Mononuclear cell (primary cell): ENCODE measurements at regions not wholly inside any gene's neighbourhood (a gene's known extent, or its start where the extent isn't known, plus 50 kb on each side); places are given as distances from the start of the nearest gene placed in this dataset.

ENCODE experiments used
- H3K27me3 ChIP-seq: 2 replicates; pipeline ENCODE4 v1.6.0; 2011; ENCODE audit warnings: low read length, control low read depth; ENCODE audit not compliant: insufficient read depth
- H3K4me1 ChIP-seq: 2 replicates; pipeline ENCODE4 v1.5.1; 2011; ENCODE audit warnings: mild to moderate bottlenecking, low read length, control low read depth; ENCODE audit not compliant: insufficient read depth
- H3K4me3 ChIP-seq: 2 replicates; pipeline ENCODE4 v1.5.1; 2011; ENCODE audit warnings: mild to moderate bottlenecking, low read length, moderate library complexity
- H3K9me3 ChIP-seq: 2 replicates; pipeline ENCODE4 v1.5.1; 2011; ENCODE audit warnings: low read depth, mild to moderate bottlenecking, control low read depth, low read length

GRCh38 chr5:159735749-159736660, 180.3 kb upstream of the ADRA1B start:
- Histone ChIP-seq H3K9me3 (no peaks in the 10 kb centered on the region), H3K4me1 (peaks cover 5% of the 10 kb centered on the region), H3K27me3 (peaks cover 21% of the 10 kb centered on the region), H3K4me3 (no peak overlapping the region)

- peaks cover 5% of the 10 kb centered on the region for H3K4me1 ChIP-seq
- no peak overlapping the region for H3K4me3 ChIP-seq
- H3K9me3 ChIP-seq: no peaks in the 10 kb centered on the region
- peaks cover 21% of the 10 kb centered on the region for H3K27me3 ChIP-seq
Observed at GRCh38 chr5:159736844-159737243, 179.4 kb upstream of the ADRA1B start.

GRCh38 chr5:159737263-159737662, 179.0 kb upstream of the ADRA1B start:
- no peak overlapping the region for H3K4me3 ChIP-seq
- peaks cover 3% of the 10 kb centered on the region for H3K4me1 ChIP-seq
- H3K9me3 ChIP-seq: no peaks in the 10 kb centered on the region
- peaks cover 21% of the 10 kb centered on the region for H3K27me3 ChIP-seq

GRCh38 chr5:159741829-159742322, 174.4 kb upstream of the ADRA1B start:
- Histone ChIP-seq H3K4me3 (no peak overlapping the region), H3K9me3 (no peaks in the 10 kb centered on the region), H3K27me3 (peaks cover 16% of the 10 kb centered on the region), H3K4me1 (no peaks in the 10 kb centered on the region)

GRCh38 chr5:159743234-159743633, 173.0 kb upstream of the ADRA1B start:
- peaks cover 13% of the 10 kb centered on the region for H3K27me3 ChIP-seq
- H3K4me3 ChIP-seq: no peak overlapping the region
- H3K9me3 ChIP-seq: no peaks in the 10 kb centered on the region
- H3K4me1 ChIP-seq: no peaks in the 10 kb centered on the region

GRCh38 chr5:159746707-159747106, 169.6 kb upstream of the ADRA1B start:
- no peaks in the 10 kb centered on the region for H3K27me3 ChIP-seq
- H3K9me3 ChIP-seq: no peaks in the 10 kb centered on the region
- H3K4me1 ChIP-seq: no peaks in the 10 kb centered on the region
- no peak overlapping the region for H3K4me3 ChIP-seq

GRCh38 chr5:159749146-159749545, 167.1 kb upstream of the ADRA1B start:
- H3K9me3 ChIP-seq: no peaks in the 10 kb centered on the region
- no peaks in the 10 kb centered on the region for H3K27me3 ChIP-seq
- H3K4me1 ChIP-seq: no peaks in the 10 kb centered on the region
- H3K4me3 ChIP-seq: no peak overlapping the region

- no peaks in the 10 kb centered on the region for H3K4me1 ChIP-seq
- no peak overlapping the region for H3K4me3 ChIP-seq
Observed at GRCh38 chr5:159750226-159750625, 166.1 kb upstream of the ADRA1B start.

GRCh38 chr5:159751459-159751858, 164.8 kb upstream of the ADRA1B start:
- Histone ChIP-seq H3K9me3 (no peaks in the 10 kb centered on the region), H3K4me1 (no peaks in the 10 kb centered on the region), H3K4me3 (no peak overlapping the region), H3K27me3 (no peaks in the 10 kb centered on the region)

More at GRCh38 chr5:159750226-159750625, 166.1 kb upstream of the ADRA1B start:
- Histone ChIP-seq H3K9me3 (no peaks in the 10 kb centered on the region), H3K27me3 (no peaks in the 10 kb centered on the region)

- no peaks in the 10 kb centered on the region for H3K4me1 ChIP-seq
- no peak overlapping the region for H3K4me3 ChIP-seq
- no peaks in the 10 kb centered on the region for H3K9me3 ChIP-seq
- H3K27me3 ChIP-seq: no peaks in the 10 kb centered on the region
Observed at GRCh38 chr5:159752622-159753275, 163.5 kb upstream of the ADRA1B start.

GRCh38 chr5:159758189-159758588, 158.1 kb upstream of the ADRA1B start:
- Histone ChIP-seq H3K4me1 (no peaks in the 10 kb centered on the region), H3K9me3 (no peaks in the 10 kb centered on the region), H3K4me3 (no peak overlapping the region)

GRCh38 chr5:159759791-159760290, 156.4 kb upstream of the ADRA1B start:
- peaks cover 7% of the 10 kb centered on the region for H3K4me1 ChIP-seq
- H3K9me3 ChIP-seq: no peaks in the 10 kb centered on the region
- H3K27me3 ChIP-seq: peaks cover 6% of the 10 kb centered on the region
- H3K4me3 ChIP-seq: no peak overlapping the region

More at GRCh38 chr5:159758189-159758588, 158.1 kb upstream of the ADRA1B start:
- peaks cover 6% of the 10 kb centered on the region for H3K27me3 ChIP-seq

GRCh38 chr5:159762921-159763320, 153.4 kb upstream of the ADRA1B start:
- H3K9me3 ChIP-seq: no peaks in the 10 kb centered on the region
- no peak overlapping the region for H3K4me3 ChIP-seq
- peaks cover 7% of the 10 kb centered on the region for H3K4me1 ChIP-seq
- peaks cover 7% of the 10 kb centered on the region for H3K27me3 ChIP-seq

GRCh38 chr5:159763562-159763961, 152.7 kb upstream of the ADRA1B start:
- H3K9me3 ChIP-seq: no peaks in the 10 kb centered on the region
- H3K4me1 ChIP-seq: peaks cover 7% of the 10 kb centered on the region

More at GRCh38 chr5:159763562-159763961, 152.7 kb upstream of the ADRA1B start:
- Histone ChIP-seq H3K27me3 (peaks cover 14% of the 10 kb centered on the region), H3K4me3 (no peak overlapping the region)
